NCI-H1105 treated with DMSO at 0.1 percent for 48 hours (cell line): ENCODE measurements at regions not wholly inside any gene's neighbourhood (a gene's known extent, or its start where the extent isn't known, plus 50 kb on each side); places are given as distances from the start of the nearest gene placed in this dataset.

ENCODE experiments used
- DNase-seq: peaks from one replicate; lab custom pipeline; 2025; lab: John Stamatoyannopoulos, UW

GRCh38 chr7:54701982-54702381, 57.0 kb downstream of the SEC61G start:
- DNase-seq: no peak

GRCh38 chr7:54699715-54700114, 59.3 kb downstream of the SEC61G start:
- DNase-seq: no peak

- DNase-seq: no peak
These were observed 61.3 kb downstream of the SEC61G start for GRCh38 chr7:54697659-54698186.

GRCh38 chr7:54690892-54691291, 68.1 kb downstream of the SEC61G start:
- no peak for DNase-seq

- no peak for DNase-seq
These were observed 69.0 kb downstream of the SEC61G start for GRCh38 chr7:54690050-54690443.

GRCh38 chr7:54689394-54690049, 69.5 kb downstream of the SEC61G start:
- DNase-seq: no peak

- DNase-seq: no peak
These were observed 71.4 kb downstream of the SEC61G start for GRCh38 chr7:54687462-54688212.

- DNase-seq: no peak
These were observed 78.5 kb downstream of the SEC61G start for GRCh38 chr7:54680377-54681005.

GRCh38 chr7:54679490-54679817, 79.6 kb downstream of the SEC61G start:
- no peak for DNase-seq

- no peak for DNase-seq
These were observed 80.1 kb downstream of the SEC61G start for GRCh38 chr7:54678763-54679489.

- DNase-seq: no peak
These were observed 84.1 kb downstream of the SEC61G start for GRCh38 chr7:54674891-54675290.

- DNase-seq: no peak
These were observed 86.5 kb downstream of the SEC61G start for GRCh38 chr7:54672519-54672918.

GRCh38 chr7:54664235-54665228, 94.5 kb downstream of the SEC61G start:
- peak; percentile 50 for DNase-seq

GRCh38 chr7:54663603-54664234, 95.3 kb downstream of the SEC61G start:
- DNase-seq: no peak

GRCh38 chr7:54663186-54663585, 95.8 kb downstream of the SEC61G start:
- DNase-seq: no peak

- no peak for DNase-seq
These were observed 96.3 kb downstream of the SEC61G start for GRCh38 chr7:54662701-54663100.

- no peak for DNase-seq
These were observed 105.1 kb downstream of the SEC61G start for GRCh38 chr7:54653905-54654304.

GRCh38 chr7:54643064-54643463, 100.9 kb downstream of the VSTM2A start:
- DNase-seq: no peak

- DNase-seq: no peak
These were observed 95.7 kb downstream of the VSTM2A start for GRCh38 chr7:54637712-54638396.

- no peak for DNase-seq
These were observed 90.5 kb downstream of the VSTM2A start for GRCh38 chr7:54632696-54633095.
